Endothelial cell (in vitro differentiated cells): ENCODE measurements at regions not wholly inside any gene's neighbourhood (a gene's known extent, or its start where the extent isn't known, plus 50 kb on each side); places are given as distances from the start of the nearest gene placed in this dataset.

Source experiments
- DNase-seq: peaks from one replicate; pipeline ENCODE4 v3.0.0; 2021; ENCODE audit warnings: low spot score
- H3K27ac Mint-ChIP-seq: one replicate; pipeline ENCODE4 v1.8.0; 2021; ENCODE audit warnings: mixed read lengths, inconsistent platforms; ENCODE audit not compliant: unreplicated experiment
- H3K27me3 Mint-ChIP-seq: one replicate; pipeline ENCODE4 v1.8.0; 2021; ENCODE audit warnings: mild to moderate bottlenecking, moderate library complexity, mixed read lengths, inconsistent platforms; ENCODE audit not compliant: unreplicated experiment
- H3K36me3 Mint-ChIP-seq: one replicate; pipeline ENCODE4 v1.8.0; 2021; ENCODE audit warnings: mild to moderate bottlenecking, low read depth, mixed read lengths, inconsistent platforms; ENCODE audit not compliant: unreplicated experiment
- H3K4me1 Mint-ChIP-seq: one replicate; pipeline ENCODE4 v1.8.0; 2021; ENCODE audit warnings: mild to moderate bottlenecking, mixed read lengths, inconsistent platforms; ENCODE audit not compliant: unreplicated experiment
- H3K4me3 Mint-ChIP-seq: one replicate; pipeline ENCODE4 v1.8.0; 2021; ENCODE audit warnings: mild to moderate bottlenecking, mixed read lengths, inconsistent platforms; ENCODE audit not compliant: unreplicated experiment
- H3K9me3 Mint-ChIP-seq: one replicate; pipeline ENCODE4 v1.8.0; 2021; ENCODE audit warnings: mixed read lengths, inconsistent platforms; ENCODE audit not compliant: unreplicated experiment
- TF ChIP-seq, protein P1 (sequence below): fragments of 200-600 bp; sonication (generic); IDR thresholded peaks from one replicate; pipeline ENCODE4 v1.5.0; 2021; ENCODE audit warnings: antibody characterized with exemption; ENCODE audit not compliant: unreplicated experiment

DNA sequence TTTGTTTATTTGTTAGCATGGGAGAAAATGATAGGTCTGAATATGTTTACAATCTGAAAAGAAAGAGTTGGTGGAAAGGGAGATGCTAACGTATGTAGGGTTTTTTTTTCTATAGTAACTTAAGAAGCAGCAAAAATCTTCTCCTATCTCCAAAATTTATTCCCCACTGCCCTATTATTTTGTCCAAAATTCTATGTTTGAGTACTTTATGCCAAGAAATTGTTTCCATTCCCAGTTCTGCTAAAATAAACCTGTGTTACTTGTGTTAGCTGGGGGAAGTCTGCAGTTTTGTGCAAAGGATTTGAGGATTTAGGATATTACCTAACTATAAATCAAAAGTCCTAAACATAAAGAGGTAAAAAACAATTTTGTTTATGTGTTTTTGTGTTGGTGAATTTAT is 2770.4 kb upstream of the PCDH20 start:
- Mint-ChIP-seq H3K27ac (no peak overlapping the region), H3K27me3 (no peaks in the 10 kb centered on the region), H3K4me1 (no peaks in the 10 kb centered on the region), H3K36me3 (no peaks in the 10 kb centered on the region), H3K4me3 (no peak overlapping the region), H3K9me3 (no peaks in the 10 kb centered on the region)
- TF ChIP-seq, protein P1, sequence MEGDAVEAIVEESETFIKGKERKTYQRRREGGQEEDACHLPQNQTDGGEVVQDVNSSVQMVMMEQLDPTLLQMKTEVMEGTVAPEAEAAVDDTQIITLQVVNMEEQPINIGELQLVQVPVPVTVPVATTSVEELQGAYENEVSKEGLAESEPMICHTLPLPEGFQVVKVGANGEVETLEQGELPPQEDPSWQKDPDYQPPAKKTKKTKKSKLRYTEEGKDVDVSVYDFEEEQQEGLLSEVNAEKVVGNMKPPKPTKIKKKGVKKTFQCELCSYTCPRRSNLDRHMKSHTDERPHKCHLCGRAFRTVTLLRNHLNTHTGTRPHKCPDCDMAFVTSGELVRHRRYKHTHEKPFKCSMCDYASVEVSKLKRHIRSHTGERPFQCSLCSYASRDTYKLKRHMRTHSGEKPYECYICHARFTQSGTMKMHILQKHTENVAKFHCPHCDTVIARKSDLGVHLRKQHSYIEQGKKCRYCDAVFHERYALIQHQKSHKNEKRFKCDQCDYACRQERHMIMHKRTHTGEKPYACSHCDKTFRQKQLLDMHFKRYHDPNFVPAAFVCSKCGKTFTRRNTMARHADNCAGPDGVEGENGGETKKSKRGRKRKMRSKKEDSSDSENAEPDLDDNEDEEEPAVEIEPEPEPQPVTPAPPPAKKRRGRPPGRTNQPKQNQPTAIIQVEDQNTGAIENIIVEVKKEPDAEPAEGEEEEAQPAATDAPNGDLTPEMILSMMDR: no peak
- DNase-seq: no peak

DNA sequence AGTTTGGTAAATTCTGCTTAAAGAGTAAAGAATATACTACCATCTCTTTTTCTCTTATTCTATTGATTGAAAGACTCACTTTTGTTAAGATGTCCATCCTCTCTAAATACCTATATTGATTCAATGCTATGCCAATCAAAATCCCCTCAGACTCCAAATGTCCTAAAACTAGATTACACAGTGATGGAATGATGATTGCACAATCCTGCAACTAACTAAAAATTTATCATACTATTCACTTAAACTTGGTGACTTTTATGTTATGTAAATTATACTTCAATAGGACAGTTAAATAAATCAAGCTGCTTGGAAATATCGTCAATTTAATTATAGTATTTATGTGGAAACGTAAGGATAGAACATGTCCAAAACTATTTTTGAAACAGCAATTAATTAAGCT is 2765.1 kb upstream of the PCDH20 start:
- no peak overlapping the region for H3K4me3 Mint-ChIP-seq
- TF ChIP-seq, protein P1: no peak
- no peaks in the 10 kb centered on the region for H3K9me3 Mint-ChIP-seq
- no peaks in the 10 kb centered on the region for H3K36me3 Mint-ChIP-seq
- no peak for DNase-seq
- H3K27me3 Mint-ChIP-seq: no peaks in the 10 kb centered on the region
- H3K4me1 Mint-ChIP-seq: no peaks in the 10 kb centered on the region
- H3K27ac Mint-ChIP-seq: no peak overlapping the region

DNA sequence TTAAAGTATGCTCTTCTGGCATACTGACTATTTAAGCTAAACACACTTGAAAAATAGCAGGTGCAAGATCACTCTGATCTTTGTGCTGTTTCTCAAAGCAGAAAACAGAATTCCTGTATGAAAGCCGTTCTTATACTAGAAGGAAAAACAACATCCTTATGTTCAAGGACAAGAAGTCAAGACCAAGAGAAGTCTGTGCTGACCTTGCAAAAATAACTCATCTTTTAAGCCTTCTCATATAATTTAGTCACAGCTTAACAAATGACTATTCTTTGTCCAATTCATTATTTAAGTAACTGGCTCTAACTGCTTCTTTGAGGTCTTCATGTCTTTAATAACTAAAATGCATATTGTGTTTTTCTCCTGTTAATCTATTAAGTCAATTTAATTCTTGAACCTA is 2750.2 kb upstream of the PCDH20 start:
- no peak overlapping the region for H3K27ac Mint-ChIP-seq
- H3K4me3 Mint-ChIP-seq: no peak overlapping the region
- no peaks in the 10 kb centered on the region for H3K36me3 Mint-ChIP-seq
- no peaks in the 10 kb centered on the region for H3K4me1 Mint-ChIP-seq
- peaks cover 1% of the 10 kb centered on the region for H3K27me3 Mint-ChIP-seq
- H3K9me3 Mint-ChIP-seq: no peaks in the 10 kb centered on the region
- TF ChIP-seq, protein P1: no peak
- no peak for DNase-seq

DNA sequence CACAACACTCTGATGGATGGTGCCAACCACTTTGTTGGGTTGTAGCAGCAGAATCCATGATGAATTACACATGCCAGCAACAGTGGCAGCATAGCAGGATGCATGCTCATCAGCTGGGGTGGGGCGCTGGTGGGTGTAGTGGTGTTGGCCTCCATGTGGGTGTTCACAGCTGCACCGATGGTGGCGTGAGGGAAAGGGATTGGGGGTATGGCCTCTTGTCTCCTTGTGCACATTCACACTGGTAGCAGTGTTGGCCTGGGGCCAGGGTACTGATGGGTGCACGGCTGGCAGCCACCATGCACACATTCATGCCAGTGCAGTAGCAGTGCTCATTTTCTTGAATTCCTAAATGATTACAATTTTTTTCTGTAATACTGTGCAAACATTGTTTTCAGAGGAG is 2748.8 kb upstream of the PCDH20 start:
- H3K36me3 Mint-ChIP-seq: no peaks in the 10 kb centered on the region
- H3K4me1 Mint-ChIP-seq: peaks cover 3% of the 10 kb centered on the region
- no peak for DNase-seq
- peaks cover 1% of the 10 kb centered on the region for H3K27me3 Mint-ChIP-seq
- H3K4me3 Mint-ChIP-seq: no peak overlapping the region
- TF ChIP-seq, protein P1: no peak
- H3K9me3 Mint-ChIP-seq: no peaks in the 10 kb centered on the region
- H3K27ac Mint-ChIP-seq: no peak overlapping the region

DNA sequence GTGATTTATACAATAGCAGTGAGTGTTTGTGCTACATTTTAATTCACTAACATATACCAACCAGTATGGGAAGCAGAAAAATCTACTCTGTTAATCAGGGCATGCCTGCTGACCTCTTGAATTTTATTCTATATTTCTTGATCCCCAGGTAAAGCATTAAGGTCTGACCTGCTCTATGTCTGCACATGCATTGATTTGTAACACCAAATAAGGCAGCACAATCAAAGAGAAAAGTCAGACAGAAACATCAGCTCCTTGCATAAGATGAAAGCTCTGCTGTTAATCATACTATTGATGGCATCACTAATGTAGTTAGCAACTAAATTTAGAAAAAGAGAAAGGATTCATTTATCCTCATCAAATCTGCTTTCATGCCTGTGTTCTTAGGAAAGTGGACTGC is 2744.8 kb upstream of the PCDH20 start:
- no peak for DNase-seq
- TF ChIP-seq, protein P1: no peak
- Mint-ChIP-seq H3K27ac (no peak overlapping the region), H3K27me3 (peaks cover 1% of the 10 kb centered on the region), H3K4me1 (peaks cover 9% of the 10 kb centered on the region), H3K4me3 (no peak overlapping the region), H3K36me3 (no peaks in the 10 kb centered on the region), H3K9me3 (no peaks in the 10 kb centered on the region)
